NCI-H1048 (cell line): ENCODE measurements at regions not wholly inside any gene's neighbourhood (a gene's known extent, or its start where the extent isn't known, plus 50 kb on each side); places are given as distances from the start of the nearest gene placed in this dataset.
"Not testable (repeated sequence)": the region's sequence is repeated elsewhere in the genome, so short reads cannot be mapped to it uniquely, and the experiment has no call there.

Source experiments
- DNase-seq: peaks from one replicate; lab custom pipeline; 2025; lab: John Stamatoyannopoulos, UW

- DNase-seq, result no peak
Measured at GRCh38 chr1:191498825-191499224, 659.4 kb upstream of the RGS18 start.

GRCh38 chr1:191504999-191505398, 653.3 kb upstream of the RGS18 start:
- no peak for DNase-seq

GRCh38 chr1:191508239-191508638, 650.0 kb upstream of the RGS18 start:
- DNase-seq, result no peak

- DNase-seq, result not testable (repeated sequence)
Measured at GRCh38 chr1:191511480-191511879, 646.8 kb upstream of the RGS18 start.

GRCh38 chr1:191517826-191518225, 640.4 kb upstream of the RGS18 start:
- no peak for DNase-seq

GRCh38 chr1:191519519-191519918, 638.7 kb upstream of the RGS18 start:
- no peak for DNase-seq

- DNase-seq, result no peak
Measured at GRCh38 chr1:191520345-191520744, 637.9 kb upstream of the RGS18 start.

- not testable (repeated sequence) for DNase-seq
Measured at GRCh38 chr1:191525944-191526343, 632.3 kb upstream of the RGS18 start.

- DNase-seq, result no peak
Measured at GRCh38 chr1:191528275-191528674, 630.0 kb upstream of the RGS18 start.

GRCh38 chr1:191530928-191531327, 627.3 kb upstream of the RGS18 start:
- no peak for DNase-seq

GRCh38 chr1:191533254-191533653, 625.0 kb upstream of the RGS18 start:
- no peak for DNase-seq

GRCh38 chr1:191536791-191537429, 621.4 kb upstream of the RGS18 start:
- DNase-seq, result no peak

- DNase-seq, result no peak
Measured at GRCh38 chr1:191541758-191542157, 616.5 kb upstream of the RGS18 start.

GRCh38 chr1:191542444-191542843, 615.8 kb upstream of the RGS18 start:
- no peak for DNase-seq

GRCh38 chr1:191546803-191547202, 611.5 kb upstream of the RGS18 start:
- no peak for DNase-seq

- no peak for DNase-seq
Measured at GRCh38 chr1:191551019-191551418, 607.2 kb upstream of the RGS18 start.

GRCh38 chr1:191558379-191558778, 599.9 kb upstream of the RGS18 start:
- no peak for DNase-seq

GRCh38 chr1:191561276-191561675, 597.0 kb upstream of the RGS18 start:
- no peak for DNase-seq

GRCh38 chr1:191564275-191564674, 594.0 kb upstream of the RGS18 start:
- DNase-seq, result no peak

- DNase-seq, result no peak
Measured at GRCh38 chr1:191572479-191572878, 585.8 kb upstream of the RGS18 start.

- DNase-seq, result no peak
Measured at GRCh38 chr1:191575180-191575579, 583.1 kb upstream of the RGS18 start.

- no peak for DNase-seq
Measured at GRCh38 chr1:191575746-191576145, 582.5 kb upstream of the RGS18 start.

GRCh38 chr1:191577213-191577612, 581.0 kb upstream of the RGS18 start:
- DNase-seq, result no peak

- no peak for DNase-seq
Measured at GRCh38 chr1:191578281-191578680, 580.0 kb upstream of the RGS18 start.

- no peak for DNase-seq
Measured at GRCh38 chr1:191579019-191579418, 579.2 kb upstream of the RGS18 start.
